Activated CD8-positive, alpha-beta memory T cell treated with anti-CD3 and anti-CD28 coated beads for 36 hours (primary cell): ENCODE measurements at regions not wholly inside any gene's neighbourhood (a gene's known extent, or its start where the extent isn't known, plus 50 kb on each side); places are given as distances from the start of the nearest gene placed in this dataset.

Experiments used
- CTCF ChIA-PET: fragments of 350-600 bp; sonication (Branson Sonifier 250); formaldehyde crosslinking; loops from one replicate; lab custom pipeline; 2021; ENCODE audit warnings: antibody characterized with exemption; lab: Charles Lee
- POLR2A ChIA-PET: fragments of 350-600 bp; sonication (Branson Sonifier 250); formaldehyde crosslinking; loops from one replicate; lab custom pipeline; 2021; ENCODE audit warnings: antibody characterized with exemption; lab: Charles Lee

DNA sequence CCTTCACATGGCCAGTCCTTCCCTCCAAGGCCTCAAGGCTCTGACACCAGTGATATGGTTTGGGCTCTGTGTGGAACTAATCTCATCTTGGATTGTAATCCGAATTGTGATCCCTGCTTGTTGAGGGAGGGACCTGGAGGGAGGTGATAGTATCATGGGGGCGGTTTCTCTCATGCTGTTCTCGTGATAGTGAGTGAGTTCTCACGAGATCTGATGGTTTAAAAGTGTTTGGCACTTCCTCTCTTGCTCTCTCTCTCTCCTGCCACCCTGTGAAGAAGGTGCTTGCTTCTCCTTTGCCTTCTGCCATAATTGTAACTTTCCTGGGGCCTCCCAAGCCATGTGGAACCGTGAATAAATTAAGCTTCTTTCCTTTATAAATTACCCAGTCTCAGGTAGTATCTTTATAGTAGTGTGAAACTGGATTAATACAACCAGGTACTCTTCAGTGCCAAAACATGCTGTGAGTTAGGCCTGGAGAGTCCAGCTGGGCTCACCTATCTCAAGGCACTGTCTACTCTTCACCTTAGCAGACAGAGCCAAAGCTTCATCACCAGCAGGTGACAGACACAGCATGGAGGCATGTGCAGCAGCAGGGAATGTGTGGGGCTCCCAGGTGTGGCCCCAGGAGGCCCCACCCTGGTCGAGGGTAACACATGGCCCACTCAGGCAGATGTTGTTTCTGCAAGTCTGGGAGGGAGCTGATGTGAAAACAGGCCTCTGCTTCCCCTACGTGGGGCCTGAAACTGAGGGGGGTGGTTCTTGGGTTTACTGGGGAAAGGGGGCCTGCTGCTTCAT is 97.5 kb upstream of the CDYL start:
- CTCF ChIA-PET, result no interaction called here
- POLR2A ChIA-PET, result no interaction called here

DNA sequence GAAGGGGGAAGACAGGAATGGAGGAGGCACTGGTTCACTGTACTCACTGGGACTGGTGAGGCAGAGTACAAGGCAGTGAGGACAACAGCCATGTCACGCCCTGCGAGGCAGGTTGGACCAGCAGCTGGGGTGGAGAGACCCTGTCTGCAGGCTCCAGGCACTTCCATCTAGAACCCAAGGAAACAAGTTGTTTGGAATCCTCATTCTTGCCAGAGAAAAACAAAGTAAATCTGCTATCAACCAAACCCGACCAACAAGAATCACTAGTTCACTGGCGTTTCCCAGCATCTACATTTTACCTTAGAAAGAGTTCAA is 98.5 kb upstream of the CDYL start:
- POLR2A ChIA-PET, result no interaction called here
- CTCF ChIA-PET, result no interaction called here

- POLR2A ChIA-PET, result no interaction called here
- CTCF ChIA-PET, result no interaction called here
Measured at GRCh38 chr6:4677011-4677750, 99.0 kb upstream of the CDYL start.

GRCh38 chr6:4676016-4676415 is 100.2 kb upstream of the CDYL start:
- CTCF ChIA-PET, result no interaction called here
- POLR2A ChIA-PET, result no interaction called here

DNA sequence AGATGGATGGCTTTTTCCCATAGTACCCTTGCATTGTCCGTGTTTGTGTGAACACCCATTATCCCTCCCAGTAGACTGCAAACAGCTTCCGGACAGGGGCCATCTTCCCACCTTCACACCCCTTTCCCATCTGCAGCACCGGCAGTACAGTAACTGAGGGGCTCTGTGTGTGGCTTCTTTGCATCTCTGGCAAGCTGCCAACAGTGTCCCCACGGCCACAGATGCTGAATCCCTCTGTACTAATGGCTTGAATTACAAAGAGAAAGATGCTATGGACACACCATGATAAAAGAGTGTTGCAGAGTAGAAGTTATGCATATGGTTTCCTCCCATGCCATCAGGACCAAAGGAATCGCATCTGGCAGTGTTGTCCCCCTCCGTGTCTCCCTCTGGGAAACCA is 101.1 kb upstream of the CDYL start:
- ChIA-PET CTCF (no interaction called here), POLR2A (no interaction called here)

DNA sequence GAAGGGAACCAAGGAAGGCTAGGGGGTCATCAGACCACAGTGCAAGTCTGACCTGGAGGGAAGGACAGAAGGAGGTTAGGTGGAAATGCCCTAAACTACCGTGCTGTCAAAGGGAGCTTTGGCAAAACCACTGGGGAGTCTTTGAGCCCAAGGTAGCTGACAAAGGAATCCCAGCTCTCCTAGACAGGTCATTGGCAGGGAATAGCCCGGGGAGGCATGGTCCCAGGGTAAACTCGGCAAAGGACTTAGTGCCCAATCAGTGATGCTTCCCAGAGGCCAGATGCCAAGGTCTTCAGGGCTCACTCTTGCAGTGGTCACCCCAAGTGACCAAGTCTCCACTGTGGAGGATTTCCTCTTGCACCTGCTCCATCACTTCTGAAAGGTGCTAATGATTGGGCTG is 102.3 kb upstream of the CDYL start:
- ChIA-PET POLR2A (no interaction called here), CTCF (no interaction called here)

DNA sequence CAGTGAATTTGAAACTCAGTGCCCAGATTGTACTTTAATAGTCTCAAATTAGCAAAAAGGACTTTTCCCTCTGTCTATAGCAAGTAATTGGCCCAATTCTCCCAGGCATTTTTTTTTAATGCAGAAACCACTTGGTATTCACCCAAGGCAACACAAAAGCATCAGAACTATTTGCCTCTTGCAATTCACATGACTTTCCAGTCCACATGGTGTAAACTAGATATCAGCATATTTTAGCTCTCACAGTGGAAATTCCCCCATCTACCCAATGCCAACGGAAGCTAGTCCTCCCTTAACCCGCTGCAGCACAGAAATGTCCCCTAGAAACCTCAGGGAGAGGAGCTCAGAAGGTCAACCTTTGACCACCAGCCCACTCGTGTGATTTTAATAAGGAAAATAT is 103.4 kb upstream of the CDYL start:
- ChIA-PET POLR2A (no interaction called here), CTCF (no interaction called here)

DNA sequence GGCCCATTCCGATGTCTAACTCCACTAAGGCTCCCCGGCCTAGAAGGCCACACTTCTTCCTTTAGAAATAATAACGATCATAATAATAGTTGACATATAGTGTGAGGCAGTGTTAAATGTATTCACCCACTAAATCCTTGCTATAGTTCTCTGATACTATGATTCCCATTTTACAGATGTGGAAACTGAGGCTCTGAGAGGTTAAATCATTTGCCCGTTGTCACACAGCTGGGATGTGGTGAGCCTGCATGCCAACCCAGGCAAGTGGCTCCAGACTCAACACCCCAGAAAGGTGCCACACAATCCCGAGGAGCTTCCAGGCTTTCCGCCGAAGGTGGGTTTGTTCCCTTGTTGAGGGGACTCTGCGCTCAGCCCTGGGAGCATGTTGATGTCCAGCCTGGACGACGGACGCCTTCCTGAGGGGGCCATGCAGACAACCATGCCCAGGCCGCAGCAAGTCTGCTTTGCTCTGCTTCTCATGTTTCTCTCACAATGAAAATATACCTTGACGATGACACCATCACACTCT is 104.6 kb upstream of the CDYL start:
- ChIA-PET CTCF (interaction anchor here (0.7 kb wide), 1 partner anchor 63 kb away, joined by 3 read pairs; no protein-coding TSS in a partner anchor), POLR2A (no interaction called here)

GRCh38 chr6:4670824-4671409 is 105.3 kb upstream of the CDYL start:
- POLR2A ChIA-PET, result no interaction called here

GRCh38 chr6:4670290-4670689 is 105.9 kb upstream of the CDYL start:
- POLR2A ChIA-PET, result no interaction called here
- CTCF ChIA-PET, result no interaction called here

More at GRCh38 chr6:4670824-4671409, 105.3 kb upstream of the CDYL start:
- CTCF ChIA-PET, result interaction anchor here (0.7 kb wide), 1 partner anchor 63 kb away, joined by 3 read pairs; no protein-coding TSS in a partner anchor

DNA sequence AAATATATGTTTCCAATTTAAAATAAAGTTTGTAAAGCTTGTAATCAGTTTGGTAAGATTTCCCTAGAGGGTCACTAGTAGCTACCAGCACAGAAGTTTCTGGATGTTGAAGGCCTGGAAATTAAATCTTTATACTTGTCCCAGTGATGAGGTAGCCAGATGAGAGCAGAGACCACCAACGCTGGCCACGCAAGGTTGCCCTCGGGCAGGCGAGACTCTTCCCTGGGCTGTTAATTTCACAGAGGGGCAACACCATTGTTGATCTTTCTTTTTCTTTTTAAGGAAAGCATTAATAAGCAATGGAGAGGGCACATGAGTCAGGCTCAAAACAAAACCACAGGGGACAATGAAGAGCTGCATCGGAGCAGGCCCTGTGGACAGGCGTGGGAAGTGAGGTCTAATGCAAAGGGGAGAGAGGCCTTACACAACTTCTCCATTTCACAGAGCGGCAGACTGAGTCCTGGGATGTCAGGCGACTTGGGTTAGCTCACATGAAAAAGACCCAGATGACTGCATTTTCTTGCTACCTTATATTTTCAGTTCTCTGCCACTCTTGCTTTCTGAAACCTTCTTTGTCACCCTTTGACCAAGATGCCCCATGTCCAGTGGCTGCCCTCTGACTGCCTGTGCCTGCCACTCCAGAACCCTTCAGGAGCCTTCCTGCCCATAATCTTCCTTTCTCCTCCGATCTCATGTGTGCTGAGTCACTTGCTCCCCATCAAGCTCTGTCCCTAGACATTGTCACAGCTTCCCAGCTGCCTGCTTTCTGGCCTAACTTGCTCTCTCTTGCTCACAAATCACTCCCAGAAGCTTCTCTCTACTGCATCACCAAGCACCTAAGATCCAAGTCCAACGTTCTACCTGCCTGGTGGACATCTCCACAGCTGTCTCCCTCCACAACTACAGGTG is 107.7 kb upstream of the CDYL start:
- ChIA-PET POLR2A (no interaction called here), CTCF (no interaction called here)

- ChIA-PET CTCF (no interaction called here), POLR2A (no interaction called here)
Measured at GRCh38 chr6:4667591-4667990, 108.6 kb upstream of the CDYL start.

DNA sequence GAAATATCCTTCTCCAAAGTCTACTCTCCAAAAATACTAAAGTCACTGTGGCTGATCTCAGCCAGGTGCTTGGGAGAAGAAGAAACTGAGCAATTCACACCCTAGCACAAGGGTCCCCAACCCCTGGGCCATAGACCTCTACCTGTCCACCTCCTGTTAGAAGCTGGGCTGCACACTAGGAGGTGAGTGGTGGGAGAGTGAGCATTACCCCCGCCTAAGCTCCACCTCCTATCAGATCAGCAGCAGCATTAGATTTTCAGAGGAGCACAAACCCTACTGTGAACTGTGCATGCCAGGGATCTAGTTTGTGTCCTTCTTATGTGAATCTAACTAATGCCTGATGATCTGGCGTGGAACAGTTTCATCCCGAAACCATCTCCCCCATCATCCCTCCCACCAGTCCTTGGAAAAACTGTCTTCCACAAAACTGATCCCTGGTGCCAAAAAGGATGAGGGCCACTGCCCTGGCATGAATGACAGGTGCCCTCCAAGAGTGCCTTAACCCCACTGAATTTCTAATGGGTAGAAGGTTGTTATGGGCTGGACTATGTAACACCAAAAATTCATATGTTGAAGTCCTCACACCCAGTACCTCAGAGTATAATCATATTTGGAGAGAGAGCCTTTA is 109.2 kb upstream of the CDYL start:
- ChIA-PET POLR2A (no interaction called here), CTCF (no interaction called here)

DNA sequence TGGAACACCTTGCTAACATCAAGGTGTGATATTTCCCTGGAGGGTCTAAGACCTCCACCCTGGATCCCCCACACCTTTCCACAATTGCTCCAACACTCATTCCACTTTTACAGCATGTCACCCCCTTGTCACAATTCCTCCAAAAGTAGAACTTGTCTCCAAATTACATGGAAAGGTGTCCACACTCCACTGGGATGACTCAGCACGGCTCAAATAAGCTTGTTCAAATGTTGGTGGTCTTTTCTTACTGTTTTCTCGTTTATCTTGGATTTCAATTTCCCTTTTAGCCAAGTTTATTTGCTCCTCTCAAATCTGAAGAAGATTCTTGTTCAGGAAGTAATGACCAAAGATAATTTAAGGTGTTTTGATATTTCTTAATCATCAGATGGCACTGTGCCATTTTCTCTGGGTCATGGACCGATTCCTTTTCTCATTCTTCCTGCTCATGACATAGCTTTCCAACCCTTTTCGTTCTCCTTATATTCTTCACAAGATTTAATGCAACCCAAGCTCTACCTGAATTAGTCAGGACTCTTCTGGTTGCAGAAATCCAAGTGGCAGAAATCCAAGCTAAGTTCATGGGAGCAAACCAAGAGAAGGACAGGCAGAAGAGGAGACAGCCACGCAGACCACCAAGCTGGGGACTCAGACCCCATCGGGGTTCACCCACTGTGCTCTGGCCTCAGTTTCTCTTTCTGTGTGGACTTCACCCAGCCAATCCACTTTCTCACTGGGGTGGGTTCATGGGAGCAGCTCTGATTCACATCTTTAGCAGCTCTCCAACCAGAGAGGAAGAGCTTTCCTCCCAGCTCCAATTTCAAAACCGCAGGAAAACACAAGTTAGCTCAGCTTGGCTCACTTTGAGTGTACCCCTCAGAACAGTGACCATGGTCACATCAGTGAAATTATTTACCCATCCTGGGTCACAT is 110.5 kb upstream of the CDYL start:
- ChIA-PET POLR2A (interaction anchor here (0.6 kb wide), 1 partner anchor 1104 kb away, joined by 9 read pairs; no protein-coding TSS in a partner anchor), CTCF (no interaction called here)

GRCh38 chr6:4664911-4665310 is 111.3 kb upstream of the CDYL start:
- CTCF ChIA-PET, result no interaction called here
- POLR2A ChIA-PET, result interaction anchor here (0.6 kb wide), 1 partner anchor 1103 kb away, joined by 9 read pairs; no protein-coding TSS in a partner anchor

DNA sequence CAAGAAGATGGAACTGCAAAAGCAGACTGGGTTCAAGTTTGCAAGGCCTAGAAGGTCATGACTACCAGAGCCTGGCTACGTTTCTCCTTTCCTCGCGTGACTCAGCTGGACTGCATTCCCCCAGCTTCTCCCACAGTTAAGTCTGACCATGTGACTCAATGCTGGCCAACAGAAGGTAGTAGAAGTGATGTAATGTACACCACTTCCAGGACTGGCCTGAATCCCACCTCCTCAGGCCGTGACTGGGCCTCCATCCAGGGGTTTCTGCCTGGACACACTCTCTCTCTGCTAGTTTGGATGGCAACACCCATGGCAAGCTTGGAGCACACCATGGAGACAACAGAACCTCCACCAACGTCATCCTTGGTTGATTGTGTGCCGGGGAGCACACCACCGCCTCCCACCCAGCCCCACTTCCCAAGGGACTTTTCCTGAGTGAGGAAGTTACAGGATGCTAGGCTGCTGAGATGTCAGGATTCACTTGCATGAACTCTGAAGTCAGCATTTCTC is 112.0 kb upstream of the CDYL start:
- POLR2A ChIA-PET, result no interaction called here

GRCh38 chr6:4662886-4663285 is 113.3 kb upstream of the CDYL start:
- ChIA-PET CTCF (interaction anchor here (1.0 kb wide), 1 partner anchor 312 kb away, joined by 3 read pairs; no protein-coding TSS in a partner anchor), POLR2A (no interaction called here)

More for the DNA sequence above, 112.0 kb upstream of the CDYL start:
- CTCF ChIA-PET, result interaction anchor here (1.0 kb wide), 1 partner anchor 313 kb away, joined by 3 read pairs; no protein-coding TSS in a partner anchor
